ENCODE measurements at regions not wholly inside any gene's neighbourhood (a gene's known extent, or its start where the extent isn't known, plus 50 kb on each side); places are given as distances from the start of the nearest gene placed in this dataset.

DNA sequence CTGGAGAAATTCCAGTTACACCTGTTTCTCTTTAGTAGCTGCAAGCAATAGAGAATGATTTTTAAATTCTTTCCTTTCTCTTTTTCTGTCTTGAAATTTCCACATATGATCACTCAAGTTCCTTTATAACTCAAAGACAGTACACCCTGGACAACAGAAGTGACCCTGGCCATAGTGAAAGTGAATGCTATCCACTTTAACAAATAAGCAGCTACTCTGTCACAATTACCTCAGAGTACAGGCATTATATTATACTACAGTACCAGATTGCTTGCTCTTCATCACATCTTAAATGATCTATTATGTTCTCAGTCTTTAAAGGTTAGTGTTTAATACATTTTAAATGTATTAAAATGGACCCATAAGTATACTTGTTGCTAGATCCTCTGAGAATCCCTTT, 136.2 kb downstream of the KLF12 start:
- DNase-seq: no peak

DNA sequence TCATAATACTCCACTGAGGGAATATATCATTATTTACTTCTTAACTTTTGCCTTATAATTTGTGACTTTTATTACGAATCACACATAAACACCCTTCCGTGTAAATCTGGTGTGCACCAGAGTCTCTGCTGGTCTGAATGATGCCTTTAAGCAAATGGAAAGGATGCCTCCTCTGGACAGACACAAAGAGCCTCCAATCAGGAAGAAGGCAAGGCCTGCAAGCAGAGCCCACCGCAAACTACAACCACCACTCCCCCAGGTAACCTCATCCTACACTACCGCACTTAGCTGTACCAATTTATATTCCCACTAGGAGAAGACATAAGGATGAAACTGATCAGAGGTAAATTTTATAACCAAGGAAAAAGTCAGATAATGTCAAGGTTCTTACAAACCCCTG, 137.6 kb downstream of the KLF12 start:
- DNase-seq: no peak

DNA sequence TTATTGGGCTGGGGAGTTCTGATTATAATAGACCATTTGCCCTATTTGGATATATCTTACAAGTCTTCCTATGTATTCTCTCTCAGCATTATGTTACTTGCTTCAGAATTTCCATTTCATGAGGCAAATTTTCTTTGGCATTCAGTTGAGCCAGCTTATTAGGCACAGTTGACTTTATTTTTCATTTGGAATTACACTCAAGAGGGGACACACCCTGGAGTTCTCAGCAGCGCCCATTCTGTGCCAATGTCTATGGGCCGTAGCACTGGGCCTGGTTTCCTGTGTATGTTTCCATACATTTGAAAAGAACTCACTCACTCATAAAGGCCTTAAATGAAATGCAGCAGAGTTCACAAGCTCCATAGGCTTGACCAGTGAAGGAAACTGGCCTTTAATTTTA, 138.5 kb downstream of the KLF12 start:
- DNase-seq: no peak

DNA sequence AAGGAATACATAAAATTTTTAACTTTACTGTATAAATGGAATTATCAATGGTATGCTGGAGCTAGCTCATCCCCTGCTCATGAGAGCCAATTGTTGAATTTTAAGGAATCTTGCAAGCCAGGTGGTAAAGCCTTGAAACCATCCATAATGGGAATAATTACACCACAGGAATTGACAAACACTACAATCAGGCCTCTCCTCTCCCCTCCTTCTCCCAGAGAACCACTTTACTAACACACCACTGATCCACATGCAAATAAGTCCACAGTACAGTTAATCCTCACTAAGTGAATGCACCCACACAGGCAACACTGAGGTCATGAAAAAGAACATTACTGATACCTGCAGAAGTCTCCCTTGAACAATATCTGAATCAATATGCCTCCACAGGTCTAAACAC, 140.5 kb downstream of the KLF12 start:
- no peak for DNase-seq

DNA sequence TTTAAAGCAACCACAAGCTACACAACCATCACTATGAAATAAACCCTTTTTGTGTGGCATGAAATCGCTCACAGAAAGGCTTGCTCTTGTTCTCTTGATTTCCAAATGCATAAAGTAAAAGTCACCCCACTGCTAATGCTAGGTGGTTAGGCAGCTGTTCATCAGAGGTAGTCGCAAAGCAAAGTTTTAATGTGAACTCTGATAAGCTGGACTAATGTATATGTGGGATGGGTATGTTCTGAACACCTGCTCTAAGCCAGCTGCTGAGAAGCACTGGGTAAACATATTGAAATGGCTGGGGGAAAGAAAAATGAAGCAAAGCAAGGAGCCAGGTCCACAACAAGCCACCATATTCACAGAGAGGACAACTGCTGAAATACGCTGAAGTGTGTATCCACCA, 142.3 kb downstream of the KLF12 start:
- no peak for DNase-seq

DNA sequence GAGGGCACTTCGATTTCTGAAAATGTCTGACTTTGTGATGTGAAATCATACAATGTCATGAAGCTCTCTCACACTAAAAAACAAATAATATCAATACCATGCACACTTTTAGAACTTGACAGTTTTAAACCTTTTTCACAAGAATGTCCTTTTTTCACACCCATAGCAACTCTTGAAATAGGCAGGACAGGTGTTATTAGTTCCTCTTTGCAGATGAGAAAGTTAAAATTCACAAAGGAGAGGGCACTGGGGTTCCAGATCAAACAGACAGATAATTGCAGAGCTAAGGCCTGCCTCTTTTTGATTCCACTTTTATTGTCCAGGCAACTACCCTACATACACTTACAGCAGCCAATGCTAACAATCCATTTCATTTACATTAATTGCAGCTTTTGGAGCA, 142.8 kb downstream of the KLF12 start:
- no peak for DNase-seq

DNA sequence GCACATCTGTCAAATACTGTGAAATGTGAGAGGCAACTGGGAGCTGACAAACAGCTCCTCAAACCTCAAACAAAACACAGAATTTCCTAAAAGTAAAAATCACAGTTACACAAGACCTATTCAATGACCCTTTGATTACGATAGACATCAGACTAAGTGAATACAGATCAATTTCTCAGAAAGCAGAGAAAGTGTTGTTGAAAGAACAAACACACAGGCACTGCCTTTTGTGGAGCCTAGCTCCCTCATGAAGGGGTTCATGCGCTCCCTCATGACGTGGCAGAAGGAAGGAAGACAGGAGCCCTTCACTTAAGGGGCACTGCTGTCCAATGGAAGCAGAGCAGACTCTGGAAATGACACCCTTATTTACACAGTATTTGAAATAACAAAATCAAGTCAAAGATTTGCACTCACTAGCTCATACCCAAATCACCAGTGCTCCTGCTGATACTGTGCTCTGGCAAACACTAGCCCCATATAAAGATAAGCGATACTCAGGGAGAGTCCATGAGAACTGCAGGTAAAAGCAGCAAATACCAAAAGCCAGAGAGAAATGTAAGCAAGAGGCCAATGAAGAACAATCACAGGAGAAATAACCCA, 144.9 kb downstream of the KLF12 start:
- no peak for DNase-seq

DNA sequence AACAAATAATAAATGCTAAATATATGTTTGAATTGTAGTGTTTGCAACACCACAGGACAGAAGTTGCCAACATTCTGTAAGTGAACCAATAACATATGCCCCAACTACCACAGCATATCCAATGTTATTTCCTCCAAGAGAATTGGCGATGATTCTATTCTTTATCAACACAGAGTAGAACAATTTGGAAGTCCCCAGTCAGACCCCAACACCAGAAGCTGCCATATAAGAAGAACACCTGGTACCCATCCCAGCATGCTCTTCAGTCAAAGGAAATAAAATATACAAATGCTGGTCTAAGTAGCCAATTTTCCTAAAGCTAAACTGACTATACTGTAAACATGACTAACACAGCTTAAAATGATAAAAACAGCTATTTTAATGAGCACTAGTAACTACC, 145.7 kb downstream of the KLF12 start:
- DNase-seq: no peak

DNA sequence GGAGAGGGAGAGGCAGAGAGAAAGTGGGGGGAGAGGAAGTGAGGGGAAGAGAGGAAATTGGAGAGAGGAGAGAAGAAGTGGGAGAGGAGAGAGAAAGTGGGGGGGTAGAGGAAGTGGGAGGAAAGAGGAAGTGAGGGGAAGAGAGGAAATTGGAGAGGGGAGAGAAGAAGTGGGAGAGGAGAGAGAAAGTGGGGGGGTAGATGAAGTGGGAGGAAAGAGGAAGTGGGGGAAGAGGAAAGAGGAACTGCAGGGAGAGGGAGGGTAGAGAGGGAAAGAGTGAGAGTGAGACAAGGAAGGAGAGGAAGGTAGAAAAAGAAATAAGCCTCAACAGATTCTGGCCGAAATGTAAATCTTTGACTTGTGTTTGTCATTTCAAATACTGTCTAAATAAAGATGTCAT, 146.6 kb downstream of the KLF12 start:
- no peak for DNase-seq

DNA sequence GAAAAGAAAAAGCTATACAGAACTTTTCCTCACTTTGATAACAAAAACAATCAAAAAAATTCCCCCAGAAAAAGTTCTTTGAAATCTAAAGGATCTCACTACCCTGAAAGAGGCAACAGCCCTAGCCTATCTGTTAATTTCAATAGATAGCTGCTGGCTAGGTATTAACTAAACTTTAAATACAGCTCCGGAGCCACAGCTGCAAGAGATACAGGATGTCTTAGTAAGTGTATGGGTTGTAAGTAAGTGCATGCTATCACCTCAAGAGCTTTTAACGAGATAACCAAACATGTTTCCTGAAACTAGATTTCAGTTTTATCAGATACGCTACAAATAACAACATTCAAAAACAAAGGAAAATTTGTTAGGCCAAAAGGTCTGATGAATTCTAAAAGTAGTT, 148.4 kb downstream of the KLF12 start:
- DNase-seq: no peak

DNA sequence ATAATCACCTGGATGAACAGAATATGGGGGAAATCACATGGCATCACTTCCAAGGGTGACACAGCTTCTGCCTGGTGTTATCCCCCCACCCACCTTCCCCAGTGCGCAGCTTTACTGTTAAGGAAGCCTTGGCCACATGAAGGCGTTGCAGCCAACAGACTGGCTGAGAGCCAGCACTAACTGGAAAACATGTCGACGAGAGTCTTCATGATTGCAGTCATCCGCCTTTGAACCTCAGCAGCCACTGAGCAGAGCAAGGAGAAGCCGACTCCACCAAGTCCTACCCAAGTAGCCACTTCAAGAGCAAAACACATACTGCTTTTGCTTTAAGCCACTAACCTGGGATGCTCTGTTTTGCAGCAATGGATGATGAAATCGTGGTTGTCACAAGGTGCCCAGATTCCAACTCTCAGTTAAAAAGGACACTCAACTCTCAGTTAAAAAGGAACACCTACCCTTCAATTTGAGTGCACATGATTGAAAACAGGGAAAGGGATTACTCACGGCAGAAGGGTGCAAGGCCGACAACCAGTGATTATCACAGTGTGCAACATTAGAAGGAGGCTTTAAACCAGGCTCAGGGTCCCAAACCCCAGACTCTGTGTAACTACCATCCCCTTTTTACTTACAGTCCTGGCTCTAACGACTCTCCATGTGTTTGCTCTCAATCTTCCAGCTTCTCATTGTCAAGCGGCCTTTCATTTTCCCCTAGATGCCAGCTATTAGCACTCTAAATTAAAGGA, 149.1 kb downstream of the KLF12 start:
- no peak for DNase-seq

DNA sequence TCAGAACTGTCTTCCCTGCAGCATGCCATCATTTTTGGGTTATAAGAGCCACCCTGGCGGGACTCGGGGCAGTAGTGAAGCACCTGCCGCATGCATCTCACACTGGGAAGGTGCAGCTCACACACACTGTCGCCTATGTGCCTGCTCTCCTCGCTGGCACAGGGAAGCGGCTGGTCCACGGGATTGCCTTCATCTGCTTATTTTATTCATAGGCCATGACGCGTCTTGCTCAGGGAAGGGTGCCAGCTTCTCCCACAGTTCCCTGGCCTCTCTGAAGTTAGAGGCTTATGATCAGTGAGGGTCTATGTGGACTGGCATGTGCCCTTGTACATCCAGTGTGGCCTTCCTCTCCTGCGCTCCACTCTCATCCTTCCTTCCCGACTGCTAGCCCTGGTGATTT, 150.0 kb downstream of the KLF12 start:
- no peak for DNase-seq

DNA sequence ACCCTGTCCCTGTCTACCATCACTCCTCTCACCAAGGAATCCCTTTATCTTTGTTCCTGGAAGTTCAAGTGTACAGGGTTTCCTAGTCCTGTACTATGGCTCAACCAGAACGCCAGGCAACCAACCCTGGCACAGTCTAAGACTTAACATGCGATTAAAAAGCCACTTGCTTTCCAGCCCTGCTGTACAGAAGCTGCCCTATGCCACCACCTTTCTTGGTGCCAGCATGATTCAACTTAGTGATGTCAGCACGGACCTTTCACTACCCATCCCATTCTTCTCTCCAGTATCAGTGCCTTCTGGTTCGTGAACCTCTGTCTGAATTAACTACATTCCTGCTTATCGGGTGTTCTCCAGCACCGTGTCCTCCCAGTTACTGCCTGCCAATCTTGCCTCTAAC, 151.1 kb downstream of the KLF12 start:
- no peak for DNase-seq

DNA sequence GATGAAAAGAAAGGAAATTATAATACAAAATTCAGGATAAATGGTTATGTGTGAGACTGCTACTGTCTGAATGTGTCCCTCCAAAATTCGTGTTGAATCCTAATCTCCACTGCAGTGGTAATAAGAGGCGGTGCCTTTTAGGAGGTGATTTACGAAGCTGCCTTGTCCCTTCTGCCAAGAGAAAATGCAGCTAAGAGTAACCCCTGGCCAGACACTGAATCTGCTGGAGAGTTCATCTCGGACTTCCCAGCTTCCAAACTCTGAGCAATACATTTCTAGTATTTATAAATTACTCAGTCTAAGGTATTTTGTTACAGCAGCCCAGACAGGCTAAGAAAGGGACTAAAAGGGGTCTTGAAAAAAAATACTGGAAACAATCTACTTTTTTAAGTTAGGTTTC, 152.6 kb downstream of the KLF12 start:
- DNase-seq: no peak

DNA sequence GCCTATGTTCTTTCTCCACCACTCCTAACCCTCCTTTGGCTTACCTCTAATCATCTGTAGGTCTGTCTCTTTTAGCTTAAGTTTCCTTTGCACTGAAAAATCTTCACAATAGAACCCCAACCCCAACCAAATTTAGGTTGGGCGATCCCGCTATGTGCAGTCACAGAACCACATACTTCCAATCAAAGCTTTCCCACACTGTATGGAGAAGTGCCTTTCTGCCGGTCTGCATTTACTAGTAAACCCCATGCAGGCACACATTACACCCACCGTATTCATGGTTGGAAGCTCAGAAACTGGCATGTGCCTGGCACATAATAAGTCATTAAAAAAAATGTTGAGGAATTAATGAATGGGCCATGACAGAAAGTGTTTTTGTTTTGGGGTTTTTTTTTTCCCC, 158.4 kb downstream of the KLF12 start:
- DNase-seq: no peak

DNA sequence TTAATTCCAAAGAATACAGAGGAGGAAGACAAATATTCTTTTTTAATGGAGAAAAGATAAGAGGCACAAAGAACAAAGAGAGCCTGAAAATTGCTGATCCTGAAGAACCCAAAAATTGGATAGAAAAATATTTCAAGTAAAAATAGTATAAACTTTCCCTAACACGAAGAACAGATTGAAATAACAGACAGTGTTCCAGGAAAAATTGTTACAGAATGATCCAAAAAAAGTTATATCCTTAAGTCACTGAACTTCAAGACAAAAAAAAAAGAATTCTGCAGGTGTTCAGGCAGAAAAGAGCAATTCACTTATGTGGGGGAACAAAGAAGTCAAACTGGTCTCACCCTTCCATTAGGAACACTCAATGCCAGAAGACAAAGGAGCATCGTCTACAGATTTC, 160.2 kb downstream of the KLF12 start:
- no peak for DNase-seq

DNA sequence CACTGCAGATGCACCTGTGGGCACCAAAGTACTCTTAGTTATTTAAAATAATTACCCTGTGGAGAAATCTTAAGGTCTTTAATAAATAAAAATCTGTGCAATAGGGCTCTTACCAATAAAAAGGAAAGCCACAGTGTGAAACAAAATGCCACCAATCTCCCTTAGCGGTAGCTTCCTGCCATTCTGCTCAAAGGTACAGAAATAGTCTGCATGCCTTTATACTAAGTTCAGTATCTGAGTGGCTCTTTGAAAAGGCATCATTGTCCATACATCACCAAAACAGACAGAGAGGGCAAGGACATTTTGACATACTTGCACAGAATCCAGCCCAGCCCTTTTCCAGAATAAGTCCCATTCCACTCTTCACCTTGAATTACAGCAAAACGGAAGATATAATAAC, 161.0 kb downstream of the KLF12 start:
- DNase-seq: no peak

DNA sequence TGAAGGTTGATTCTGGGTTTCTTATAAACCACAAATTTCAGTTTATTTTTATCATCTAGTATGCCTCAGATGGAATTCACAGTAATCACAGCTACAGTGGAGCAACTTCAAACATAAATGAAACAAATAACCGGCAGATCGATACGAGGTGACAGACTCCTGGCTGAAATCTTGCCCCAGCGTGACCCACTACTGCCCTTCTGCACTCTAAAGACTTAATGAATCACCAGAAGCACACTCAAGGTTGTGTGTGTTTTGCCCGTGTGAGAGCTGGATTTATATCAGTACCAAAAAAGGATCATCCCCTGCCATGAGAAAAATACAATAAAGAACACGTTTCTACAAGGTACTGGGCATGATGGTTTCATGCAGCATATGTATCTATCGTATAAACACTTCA, 161.7 kb downstream of the KLF12 start:
- DNase-seq: no peak

DNA sequence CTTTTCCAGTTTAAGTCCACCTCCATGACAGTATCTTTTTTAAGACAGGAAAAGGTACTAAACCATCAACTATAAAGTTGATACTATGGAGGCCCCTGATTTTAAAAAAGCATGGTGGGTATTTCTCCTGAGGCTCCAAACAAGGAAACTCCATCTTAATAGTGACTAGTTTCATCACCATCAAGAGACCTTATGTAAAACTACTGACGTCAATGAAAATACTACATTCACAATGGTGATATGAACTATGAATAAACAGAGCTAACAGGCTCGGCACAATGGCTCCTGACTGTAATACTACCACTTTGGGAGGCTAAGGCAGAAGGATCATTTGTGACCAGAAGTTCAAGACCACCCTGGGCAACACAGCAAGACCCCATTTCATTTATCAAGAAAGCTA, 162.7 kb downstream of the KLF12 start:
- DNase-seq: no peak

DNA sequence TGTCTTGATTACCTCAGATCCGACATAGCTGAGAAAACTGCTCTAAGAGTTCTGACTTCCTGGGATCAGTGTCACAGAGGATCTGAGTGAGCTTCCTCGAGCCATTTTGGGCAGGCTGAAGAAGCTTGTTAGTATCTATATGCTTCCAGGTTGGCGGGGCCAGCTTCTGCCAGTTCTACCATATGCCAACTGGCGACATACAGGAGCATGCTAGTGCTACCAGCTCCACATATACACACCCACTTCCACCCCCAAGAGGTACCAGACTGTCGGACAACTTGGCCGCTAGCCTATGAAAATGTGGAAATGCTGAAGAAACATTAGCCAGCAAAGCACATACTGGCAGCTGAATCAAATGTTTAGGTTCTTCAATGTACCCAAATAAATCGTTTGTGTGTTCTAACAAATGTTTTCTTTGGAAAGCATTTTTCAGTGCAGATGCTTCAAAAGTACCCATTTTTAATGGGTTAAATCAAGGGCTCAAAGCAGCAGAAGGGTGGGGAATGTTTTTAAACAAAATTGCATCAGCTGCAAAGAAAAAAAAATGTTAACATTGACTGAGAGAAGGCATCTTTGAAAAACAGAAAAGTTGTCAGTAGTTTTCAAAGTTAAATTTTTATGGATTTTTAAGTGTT, 163.7 kb downstream of the KLF12 start:
- DNase-seq: no peak

DNA sequence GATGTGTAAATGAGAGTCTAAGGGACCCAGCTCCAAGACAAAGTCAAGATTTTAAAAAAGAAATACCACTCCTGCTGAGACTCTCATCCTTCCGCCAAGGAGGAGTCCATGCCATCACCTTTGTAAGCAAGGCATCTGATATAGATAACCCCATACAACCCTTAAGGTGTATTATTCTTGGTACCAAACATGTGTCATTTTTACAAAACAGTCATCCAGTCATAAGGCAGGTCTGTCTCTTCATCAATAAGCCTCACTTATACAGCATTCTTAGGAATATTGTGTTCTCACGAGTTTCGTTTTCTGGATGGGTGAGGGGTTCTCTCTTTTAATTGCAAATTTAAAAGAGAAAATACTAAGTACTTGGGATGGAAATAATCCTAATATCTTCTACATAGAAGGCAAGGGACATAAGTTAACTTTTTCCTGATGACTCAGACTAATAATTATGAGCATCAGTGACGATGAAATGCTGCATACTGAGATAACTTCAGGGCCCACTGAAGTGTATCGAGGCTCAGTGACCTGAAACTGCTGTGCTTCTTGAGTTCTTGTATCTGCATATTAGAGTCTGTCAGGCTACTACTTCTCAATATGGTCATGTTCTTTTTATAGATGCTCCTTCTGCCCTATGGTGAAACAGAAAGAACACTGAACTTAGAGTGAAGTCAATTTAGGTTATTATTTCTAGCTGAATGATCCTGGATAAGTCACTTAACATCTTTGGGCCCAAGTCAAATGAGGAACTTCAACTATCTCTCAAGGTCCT, 166.6 kb downstream of the KLF12 start:
- no peak for DNase-seq

DNA sequence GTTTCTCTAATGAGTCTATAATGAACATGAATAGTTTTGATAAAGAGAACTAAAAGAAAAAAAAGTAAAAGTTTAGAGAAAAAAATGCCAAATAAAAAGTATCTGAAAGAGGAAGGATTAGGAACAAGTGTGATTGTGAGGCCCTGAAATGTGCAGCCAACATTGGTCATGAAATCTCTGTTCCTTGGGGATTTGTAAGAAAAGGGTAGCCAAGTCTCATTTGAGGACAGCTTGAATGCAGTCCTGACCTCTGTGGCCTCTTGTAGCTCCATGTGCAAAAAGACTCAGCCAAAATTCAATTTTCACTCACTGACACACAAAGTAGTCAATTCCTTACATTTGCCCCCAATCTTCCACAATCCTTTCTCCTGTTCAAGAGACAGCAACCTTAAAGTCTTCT, 167.9 kb downstream of the KLF12 start:
- DNase-seq: no peak

DNA sequence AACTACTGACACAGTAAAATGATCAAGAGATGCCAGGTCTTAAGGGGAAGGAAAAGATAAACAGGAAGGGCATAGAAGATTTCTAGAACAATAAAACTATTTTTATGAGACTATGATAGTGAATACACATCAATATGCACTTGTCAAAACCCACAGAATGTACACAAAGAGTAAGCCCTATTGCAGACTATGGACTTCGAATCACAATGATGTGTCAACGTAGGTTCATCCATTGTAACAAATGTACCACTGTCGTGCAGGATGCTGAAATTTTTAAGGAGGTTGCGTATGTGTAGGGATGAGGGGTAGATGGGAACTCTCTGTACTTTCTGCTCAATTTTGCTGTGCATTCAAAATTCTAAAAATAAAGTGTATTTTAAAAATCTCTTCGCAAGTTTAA, 171.9 kb downstream of the KLF12 start:
- no peak for DNase-seq

DNA sequence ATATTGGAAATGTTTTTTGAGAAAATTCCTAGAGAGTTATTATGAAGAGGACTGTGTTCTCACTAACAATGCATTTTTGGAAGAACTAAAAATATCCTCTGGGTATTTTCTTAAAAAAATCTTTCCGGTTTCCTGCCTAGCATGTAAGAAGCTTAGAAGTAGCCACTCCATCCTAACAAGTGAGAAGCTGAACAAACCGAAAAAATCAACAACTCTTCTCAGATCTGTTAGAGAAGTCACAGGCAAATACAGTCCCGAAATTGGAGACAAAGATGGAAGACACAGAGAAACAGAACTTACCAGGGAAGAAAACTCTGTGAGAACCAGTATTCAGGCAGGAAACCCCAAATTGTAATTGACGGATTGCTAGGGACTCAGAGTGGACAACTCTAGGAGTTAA, 173.0 kb downstream of the KLF12 start:
- no peak for DNase-seq
